ENCODE measurements at regions not wholly inside any gene's neighbourhood (a gene's known extent, or its start where the extent isn't known, plus 50 kb on each side); places are given as distances from the start of the nearest gene placed in this dataset.

- DNase-seq, result no peak
Measured at GRCh38 chr10:88083597-88083989, 220.2 kb downstream of the PTEN start.

GRCh38 chr10:88086187-88086960 is 222.9 kb downstream of the PTEN start:
- DNase-seq, result no peak

- DNase-seq, result no peak
Measured at GRCh38 chr10:88088441-88089340, 225.3 kb downstream of the PTEN start.

DNA sequence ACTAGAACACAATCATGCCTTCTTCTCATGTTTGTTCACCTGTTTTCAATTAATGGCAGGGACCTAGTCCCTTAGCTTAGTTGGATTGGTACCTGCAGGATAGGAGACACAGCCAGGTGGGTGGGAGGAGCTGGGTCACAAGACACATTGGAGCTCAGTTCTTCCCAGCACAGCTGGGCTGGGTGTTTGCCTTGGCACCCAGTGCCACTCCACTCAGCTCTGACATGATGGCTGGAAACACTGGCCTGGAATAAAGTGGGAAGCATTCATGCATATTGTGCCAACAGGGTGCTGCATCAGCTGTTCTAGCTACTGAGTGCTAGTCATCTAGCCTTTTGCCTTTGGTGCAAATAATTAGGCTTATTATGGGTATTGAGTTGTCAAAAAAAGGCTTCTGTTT is 226.1 kb downstream of the PTEN start:
- no peak for DNase-seq

DNA sequence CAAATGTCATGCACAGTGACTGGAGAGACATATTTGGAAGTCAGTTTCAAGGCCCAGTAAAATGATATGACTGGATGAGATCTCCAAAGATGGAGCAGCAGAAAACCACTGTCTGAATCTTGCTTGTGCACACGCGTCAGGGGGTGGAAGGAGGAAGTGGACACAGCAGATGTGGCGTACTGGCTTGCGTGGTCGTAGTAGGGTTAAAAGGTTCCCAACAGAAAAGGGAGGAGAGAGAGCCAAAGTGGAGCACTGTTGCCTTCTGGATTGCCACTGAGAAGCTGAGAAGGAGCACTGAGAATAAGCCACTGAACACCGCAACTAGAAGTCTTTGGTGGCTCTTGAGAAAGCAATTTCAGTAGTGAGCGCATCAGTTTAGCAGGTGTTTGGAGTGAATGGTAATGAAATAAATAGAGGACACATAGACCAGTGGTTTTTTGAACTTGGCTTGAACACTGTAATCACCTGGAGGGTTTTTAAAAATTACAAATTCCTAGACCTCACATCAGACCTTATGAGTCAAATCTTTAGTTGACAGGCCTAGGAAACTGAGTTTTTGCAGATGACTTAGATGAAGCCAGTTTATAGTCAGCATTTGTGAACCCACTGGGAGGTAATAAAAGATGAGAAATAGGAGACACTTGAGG is 227.3 kb downstream of the PTEN start:
- DNase-seq, result no peak

DNA sequence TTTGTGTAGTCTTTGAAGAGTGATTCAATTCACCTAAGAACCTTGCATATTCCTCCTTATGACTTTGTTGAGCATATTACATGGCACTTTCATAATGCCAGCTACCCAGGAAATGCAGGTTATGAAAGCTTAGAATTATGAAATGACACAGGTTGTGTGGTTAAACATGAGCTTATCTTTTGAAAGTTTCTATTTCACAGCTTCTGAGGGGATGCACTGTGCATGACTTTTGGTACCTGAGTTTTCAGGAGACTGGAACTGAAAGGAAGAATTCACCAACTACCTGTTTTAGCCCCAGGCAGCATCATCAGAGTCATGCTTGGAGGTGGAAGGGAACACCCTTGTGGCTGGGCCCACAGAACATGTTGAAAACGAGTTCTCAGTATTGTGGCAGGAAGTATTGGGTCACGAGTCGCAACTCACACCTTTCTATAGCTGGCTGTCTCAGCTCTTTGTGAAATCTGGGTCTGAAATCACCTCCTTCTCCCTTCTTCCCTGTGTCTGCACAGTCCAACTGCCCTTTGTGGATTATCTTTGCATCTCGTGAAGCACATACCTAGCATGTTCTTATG is 228.2 kb downstream of the PTEN start:
- no peak for DNase-seq

DNA sequence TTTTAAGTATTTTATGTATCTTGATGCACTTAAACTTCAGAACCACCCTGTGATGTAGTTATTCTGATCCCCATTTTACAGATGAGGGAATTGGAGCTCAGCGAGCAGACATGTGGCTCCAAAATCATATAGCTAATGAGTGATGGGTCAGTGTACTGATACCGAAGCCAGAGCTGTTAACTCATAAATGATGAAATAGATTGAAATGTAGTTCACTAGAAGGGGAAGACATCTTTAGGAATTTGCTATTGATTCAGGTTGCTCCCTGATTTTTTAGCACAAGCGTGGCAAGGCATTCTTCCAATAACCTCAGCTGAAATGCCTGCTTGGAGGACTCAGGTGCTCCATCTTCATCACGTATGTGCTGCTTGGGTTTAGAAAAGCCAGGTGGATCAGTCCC is 228.8 kb downstream of the PTEN start:
- no peak for DNase-seq

DNA sequence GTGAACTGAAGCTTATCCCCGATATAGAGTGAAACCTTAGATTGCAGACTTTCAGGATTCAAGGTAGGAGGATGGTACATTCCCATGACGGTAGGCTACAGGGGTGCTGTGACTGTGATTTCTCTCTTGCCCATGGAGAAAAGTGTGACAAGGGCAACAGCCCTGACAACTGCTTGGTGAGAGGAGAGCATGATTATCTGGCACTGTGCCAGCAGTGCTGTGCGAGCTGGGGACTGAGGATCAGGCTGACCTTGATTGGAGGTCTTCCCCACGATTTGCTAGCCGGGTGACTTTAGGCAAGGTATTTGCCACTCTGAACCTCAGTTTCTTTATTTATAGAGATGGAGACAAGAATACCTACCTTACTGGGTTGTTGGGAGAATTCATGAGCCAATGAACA is 229.5 kb downstream of the PTEN start:
- no peak for DNase-seq

DNA sequence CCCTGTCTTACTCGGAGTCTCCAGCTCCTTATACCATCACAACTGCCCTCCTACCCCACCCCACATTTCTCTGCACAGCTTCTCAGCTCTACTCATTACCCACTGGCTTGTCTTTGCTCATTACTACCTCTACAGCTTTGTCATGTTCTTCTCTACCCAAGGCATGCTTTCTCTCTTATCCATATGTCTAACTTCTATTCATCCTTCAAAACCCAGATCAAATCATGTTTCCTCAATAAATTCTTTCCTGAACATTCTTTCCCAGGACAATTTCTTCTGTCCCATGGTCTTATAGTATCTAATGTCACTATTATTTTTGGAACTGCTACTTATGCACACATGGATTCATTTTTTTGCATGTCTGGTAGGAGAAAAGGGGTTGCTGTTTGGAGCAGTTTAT is 231.4 kb downstream of the PTEN start:
- no peak for DNase-seq

DNA sequence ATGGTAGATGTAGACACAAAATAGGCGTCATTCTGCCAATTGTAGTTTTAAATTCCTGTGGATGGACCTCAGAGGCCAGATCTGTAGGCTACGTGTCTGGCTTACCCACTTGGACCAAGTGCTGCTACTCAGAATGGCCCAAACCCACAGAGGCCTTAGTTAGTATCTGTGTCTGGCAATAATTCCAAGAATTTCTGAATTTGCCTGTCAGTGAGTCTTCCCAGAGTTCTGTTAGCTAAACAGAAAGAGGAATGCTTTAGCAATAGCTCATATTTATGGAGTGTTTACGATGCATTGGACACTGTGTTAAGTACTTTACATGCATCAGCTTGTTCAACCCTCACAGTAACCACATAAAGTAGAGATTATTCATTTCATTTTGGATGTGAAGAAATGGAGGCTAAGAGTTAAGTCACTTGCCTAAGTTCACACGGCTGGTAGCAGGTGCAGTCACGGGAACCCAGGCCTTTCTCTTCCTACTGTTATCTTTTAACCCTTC is 231.8 kb downstream of the PTEN start:
- no peak for DNase-seq

- no peak for DNase-seq
Measured at GRCh38 chr10:88095778-88096431, 232.5 kb downstream of the PTEN start.

- no peak for DNase-seq
Measured at GRCh38 chr10:88097092-88097516, 233.7 kb downstream of the PTEN start.

DNA sequence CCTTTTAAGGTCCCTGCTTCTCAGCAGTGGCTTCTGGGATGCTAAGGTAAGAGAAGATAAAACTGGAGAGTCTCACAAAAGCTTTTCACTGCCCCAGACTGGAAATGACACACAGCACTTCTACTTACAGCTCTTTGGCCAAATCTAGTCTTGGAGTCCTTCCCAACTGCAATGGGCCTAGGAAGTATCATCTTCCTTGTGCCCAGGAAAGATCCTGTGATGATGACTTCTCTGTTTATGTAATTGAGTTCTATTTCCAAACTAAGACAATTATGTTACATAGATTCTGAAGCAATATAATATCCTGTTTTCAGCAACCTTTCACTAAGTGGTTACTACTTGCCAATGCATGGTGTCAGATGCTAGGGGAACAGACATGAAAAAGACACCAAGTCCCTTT is 234.1 kb downstream of the PTEN start:
- DNase-seq, result no peak

- no peak for DNase-seq
Measured at GRCh38 chr10:88100281-88100680, 236.9 kb downstream of the PTEN start.

DNA sequence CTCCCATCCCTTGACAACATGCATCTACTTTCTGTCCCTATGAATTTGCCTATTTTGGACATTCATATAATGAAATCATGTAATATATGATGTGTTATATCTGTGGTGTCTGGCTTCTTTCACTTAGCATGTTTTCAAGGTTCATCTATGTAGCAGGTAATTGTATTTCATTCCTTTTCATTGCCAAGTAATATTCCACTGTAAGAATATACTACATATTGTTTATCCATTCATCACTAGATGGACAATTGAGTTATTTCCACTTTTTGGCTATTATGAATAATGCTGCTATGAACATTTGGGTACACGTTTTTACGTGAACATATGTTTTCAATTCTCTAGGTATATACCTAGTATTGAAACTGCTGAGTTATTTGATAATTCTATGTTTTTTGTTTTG is 238.2 kb downstream of the PTEN start:
- DNase-seq, result no peak

DNA sequence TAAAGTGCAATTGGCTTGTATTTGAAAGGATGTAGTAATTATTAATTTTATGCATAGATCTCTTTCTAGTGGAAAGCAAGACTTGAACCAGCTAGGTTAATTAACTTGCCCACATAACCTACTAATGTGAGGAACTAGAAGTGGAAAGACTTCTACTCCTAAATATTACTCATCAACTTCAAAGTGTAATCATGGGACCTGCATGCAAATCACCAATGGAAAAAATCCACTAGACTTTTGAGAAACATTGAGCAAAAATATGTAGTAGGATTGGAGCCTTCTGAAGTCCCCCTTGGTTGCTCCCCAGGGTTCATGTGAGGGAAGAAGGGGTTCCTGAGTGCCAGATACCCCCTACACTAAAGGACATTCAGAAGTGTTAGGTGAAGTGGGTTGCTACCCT is 240.2 kb downstream of the PTEN start:
- no peak for DNase-seq

DNA sequence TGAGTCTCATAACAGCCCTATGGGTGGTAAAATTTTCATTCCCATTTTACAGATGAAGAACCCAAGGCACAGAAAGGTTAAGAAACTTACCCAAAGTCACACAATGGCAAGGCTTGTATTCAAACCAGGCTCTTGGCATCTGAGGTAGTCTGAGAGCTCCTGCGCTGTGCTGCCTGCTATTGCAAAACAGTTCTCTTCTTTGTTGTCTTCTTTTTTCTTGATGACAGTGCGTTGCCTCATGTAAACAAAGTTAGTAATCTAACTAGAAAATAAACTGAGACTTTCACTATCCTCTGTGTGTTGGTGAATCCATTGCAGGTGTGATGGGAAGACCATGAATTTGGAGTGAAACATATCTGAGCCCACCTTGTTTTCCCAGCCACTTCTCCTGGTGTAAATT is 240.8 kb downstream of the PTEN start:
- DNase-seq, result no peak

- DNase-seq, result no peak
Measured at GRCh38 chr10:88106366-88106765, 242.9 kb downstream of the PTEN start.

DNA sequence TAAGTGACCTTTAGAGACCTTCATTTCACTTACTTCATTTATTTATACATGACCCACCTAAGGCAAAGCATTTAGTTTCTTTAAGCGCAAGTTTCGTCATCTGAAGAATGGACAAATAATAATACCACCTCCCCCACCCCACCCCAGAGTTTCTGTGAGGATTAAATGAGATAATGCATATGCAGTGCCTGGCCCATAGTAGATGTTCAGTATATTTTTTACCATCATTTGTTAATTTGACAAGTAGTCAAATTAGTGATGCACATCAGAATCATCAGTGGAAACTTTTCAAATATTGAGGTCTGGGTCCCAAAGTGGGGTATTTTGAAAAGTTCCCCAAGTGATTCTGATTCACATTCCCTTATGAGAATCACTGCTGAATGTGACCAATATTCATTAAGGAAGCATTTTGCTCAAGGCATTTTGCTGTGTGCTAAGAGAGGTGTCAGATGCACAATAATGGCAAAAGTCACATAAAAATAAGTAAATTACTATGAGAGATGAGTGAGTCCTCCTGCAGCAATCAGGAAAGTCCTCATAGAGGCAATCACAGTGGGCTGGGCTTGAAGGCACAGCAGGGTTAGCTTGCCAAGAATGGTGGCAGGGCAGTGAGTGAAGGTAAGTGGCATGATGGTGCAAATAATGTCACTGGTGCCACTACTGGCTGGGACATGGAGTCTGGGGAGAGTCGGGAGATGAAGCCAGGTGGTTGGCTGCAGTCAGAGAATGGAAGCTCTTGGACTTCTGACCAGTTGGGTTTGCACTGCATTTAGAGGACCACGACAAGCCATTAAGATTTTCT is 244.1 kb downstream of the PTEN start:
- DNase-seq, result no peak

GRCh38 chr10:88108115-88108610 is 244.7 kb downstream of the PTEN start:
- no peak for DNase-seq

DNA sequence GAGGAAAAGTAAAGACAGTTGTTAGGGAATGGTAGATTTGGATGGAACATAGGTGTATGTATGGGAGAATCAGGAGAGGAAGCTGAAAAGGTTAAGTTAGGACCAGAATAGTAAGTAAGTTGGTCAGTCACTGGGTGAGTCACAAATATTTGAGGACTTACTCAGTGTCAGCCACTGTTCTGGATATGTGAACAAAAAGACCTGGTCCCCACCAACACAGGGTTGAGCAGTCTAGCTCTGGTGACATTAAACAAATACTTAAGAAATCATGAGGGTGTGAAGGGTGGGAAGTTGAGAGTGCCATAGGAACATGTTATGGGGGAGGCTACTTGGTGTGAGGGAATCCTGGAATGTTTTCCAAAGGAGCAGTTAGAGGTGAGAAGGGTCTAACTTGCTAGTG is 246.9 kb downstream of the PTEN start:
- DNase-seq, result no peak

GRCh38 chr10:88110822-88111221 is 247.4 kb downstream of the PTEN start:
- DNase-seq, result no peak

Measured in NCI-H2107 (cell line).